Fibroblast of villous mesenchyme (primary cell): ENCODE measurements at regions not wholly inside any gene's neighbourhood (a gene's known extent, or its start where the extent isn't known, plus 50 kb on each side); places are given as distances from the start of the nearest gene placed in this dataset.
"Not testable (repeated sequence)": the region's sequence is repeated elsewhere in the genome, so short reads cannot be mapped to it uniquely, and the experiment has no call there.

Source experiments
- DNase-seq: peaks from one replicate; pipeline ENCODE4 v3.0.0-alpha.2; 2010; ENCODE audit warnings: low read depth
- H3K4me3 ChIP-seq: 2 replicates; pipeline ENCODE4 v1.5.1; 2011; ENCODE audit warnings: low read depth, mild to moderate bottlenecking, low read length
- TF ChIP-seq, protein P1 (sequence below): IDR thresholded peaks from 2 replicates; pipeline ENCODE4 v1.5.1; 2012; ENCODE audit warnings: low read depth, mild to moderate bottlenecking, low read length; ENCODE audit not compliant: insufficient read depth

- TF ChIP-seq, protein P1, sequence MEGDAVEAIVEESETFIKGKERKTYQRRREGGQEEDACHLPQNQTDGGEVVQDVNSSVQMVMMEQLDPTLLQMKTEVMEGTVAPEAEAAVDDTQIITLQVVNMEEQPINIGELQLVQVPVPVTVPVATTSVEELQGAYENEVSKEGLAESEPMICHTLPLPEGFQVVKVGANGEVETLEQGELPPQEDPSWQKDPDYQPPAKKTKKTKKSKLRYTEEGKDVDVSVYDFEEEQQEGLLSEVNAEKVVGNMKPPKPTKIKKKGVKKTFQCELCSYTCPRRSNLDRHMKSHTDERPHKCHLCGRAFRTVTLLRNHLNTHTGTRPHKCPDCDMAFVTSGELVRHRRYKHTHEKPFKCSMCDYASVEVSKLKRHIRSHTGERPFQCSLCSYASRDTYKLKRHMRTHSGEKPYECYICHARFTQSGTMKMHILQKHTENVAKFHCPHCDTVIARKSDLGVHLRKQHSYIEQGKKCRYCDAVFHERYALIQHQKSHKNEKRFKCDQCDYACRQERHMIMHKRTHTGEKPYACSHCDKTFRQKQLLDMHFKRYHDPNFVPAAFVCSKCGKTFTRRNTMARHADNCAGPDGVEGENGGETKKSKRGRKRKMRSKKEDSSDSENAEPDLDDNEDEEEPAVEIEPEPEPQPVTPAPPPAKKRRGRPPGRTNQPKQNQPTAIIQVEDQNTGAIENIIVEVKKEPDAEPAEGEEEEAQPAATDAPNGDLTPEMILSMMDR, result no peak
- H3K4me3 ChIP-seq, result no peak overlapping the region
- no peak for DNase-seq
These were observed 404.7 kb downstream of the DAD1 start for GRCh38 chr14:22184157-22184829.

- no peak overlapping the region for H3K4me3 ChIP-seq
- TF ChIP-seq, protein P1, result no peak
- no peak for DNase-seq
These were observed 409.0 kb downstream of the DAD1 start for GRCh38 chr14:22180045-22180444.

- TF ChIP-seq, protein P1, result no peak
- H3K4me3 ChIP-seq, result no peak overlapping the region
- DNase-seq, result no peak
These were observed 409.8 kb downstream of the DAD1 start for GRCh38 chr14:22179190-22179589.

DNA sequence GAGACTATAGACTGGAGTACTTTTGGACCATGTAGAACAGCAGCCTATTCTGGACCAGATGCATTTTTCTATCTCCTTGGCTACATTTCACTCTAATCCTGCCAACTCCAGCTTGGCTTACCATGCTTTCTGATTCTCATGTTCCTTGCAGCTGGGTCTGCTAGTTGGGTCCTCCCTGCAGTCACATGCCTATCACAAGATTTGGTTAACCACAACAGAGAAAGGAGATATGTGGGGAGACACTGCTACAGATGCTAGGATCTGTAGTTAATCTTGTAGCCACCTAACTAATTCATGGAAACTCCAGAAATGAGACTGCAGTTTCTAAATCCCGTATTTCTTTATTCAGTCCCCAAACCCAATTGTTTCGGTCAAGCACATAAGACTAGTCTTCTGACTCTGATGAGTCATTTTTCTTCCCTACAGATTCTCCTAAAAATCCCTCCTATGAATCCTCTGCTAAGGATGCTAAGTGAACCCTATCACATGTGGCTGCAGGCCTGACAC, 410.6 kb downstream of the DAD1 start:
- H3K4me3 ChIP-seq, result no peak overlapping the region
- no peak for DNase-seq

GRCh38 chr14:22177870-22178269, 411.2 kb downstream of the DAD1 start:
- no peak overlapping the region for H3K4me3 ChIP-seq
- TF ChIP-seq, protein P1, result no peak
- DNase-seq, result peak; percentile 47

More for the DNA sequence above, 410.6 kb downstream of the DAD1 start:
- TF ChIP-seq, protein P1, result no peak

DNA sequence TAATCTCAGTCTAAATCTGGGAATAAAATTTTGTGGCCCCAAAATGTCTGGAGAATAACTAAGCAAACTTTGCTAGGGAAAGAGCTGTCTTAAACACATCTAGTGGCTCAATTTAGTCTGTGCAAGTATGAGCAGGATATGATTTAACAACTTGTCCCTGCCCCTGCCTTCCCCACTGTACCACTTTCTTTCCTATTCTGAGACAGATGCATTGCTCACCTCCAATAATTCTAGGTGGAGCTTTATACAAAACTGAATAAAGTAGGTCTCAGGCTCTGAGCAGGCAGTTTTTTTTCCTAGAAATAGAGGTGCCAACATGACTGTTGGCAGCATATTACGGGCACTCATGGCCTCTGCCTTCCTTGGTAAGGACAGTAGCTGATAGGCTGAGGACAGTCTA, 412.1 kb downstream of the DAD1 start:
- no peak for DNase-seq
- TF ChIP-seq, protein P1, result no peak
- no peak overlapping the region for H3K4me3 ChIP-seq

- not testable (repeated sequence) for DNase-seq
These were observed 413.8 kb downstream of the DAD1 start for GRCh38 chr14:22175278-22175558.

More at GRCh38 chr14:22175278-22175558, 413.8 kb downstream of the DAD1 start:
- H3K4me3 ChIP-seq, result not testable (repeated sequence)
